GM12878 (cell line): ENCODE measurements at regions not wholly inside any gene's neighbourhood (a gene's known extent, or its start where the extent isn't known, plus 50 kb on each side); places are given as distances from the start of the nearest gene placed in this dataset.

ENCODE experiments used
- CEBPB ChIP-seq, 2 experiments: fragments of 150-350 bp in 1 of 2; IDR thresholded peaks; 2 replicates each; pipeline ENCODE4 v1.6.1; 2012 to 2014; ENCODE audit warnings: low read depth in 2 of 2, low read length in 2 of 2, borderline replicate concordance in 1 of 2, inconsistent platforms in 1 of 2
- DPF2 ChIP-seq: fragments of 450-650 bp; IDR thresholded peaks from 2 replicates; pipeline ENCODE4 v1.6.1; 2017; ENCODE audit warnings: mild to moderate bottlenecking
- ETV6 ChIP-seq, 2 experiments: fragments of 450-650 bp in 1 of 2; IDR thresholded peaks in 1 of 2; conservative IDR thresholded peaks in 1 of 2; 2 replicates each; pipeline ENCODE4 v1.6.1; 2014; ENCODE audit warnings: antibody characterized with exemption in 1 of 2, borderline replicate concordance in 1 of 2, low read depth in 1 of 2, mild to moderate bottlenecking in 1 of 2, moderate library complexity in 1 of 2
- FOS ChIP-seq: IDR thresholded peaks from 3 replicates; pipeline ENCODE4 v1.6.1; 2011; ENCODE audit warnings: borderline replicate concordance; ENCODE audit not compliant: insufficient read length; ENCODE audit errors: extremely low read depth
- FOXM1 ChIP-seq: IDR thresholded peaks from 2 replicates; pipeline ENCODE4 v1.6.1; 2012; ENCODE audit warnings: low read depth, mild to moderate bottlenecking, inconsistent platforms, low read length, moderate library complexity
- IKZF1 ChIP-seq: fragments of 450-650 bp; conservative IDR thresholded peaks from 2 replicates; pipeline ENCODE4 v1.6.1; 2017; ENCODE audit warnings: antibody characterized with exemption, mild to moderate bottlenecking
- NBN ChIP-seq: fragments of 450-650 bp; IDR thresholded peaks from 2 replicates; pipeline ENCODE4 v1.6.1; 2016
- RAD21 ChIP-seq: IDR thresholded peaks from 2 replicates; pipeline ENCODE4 v1.6.1; 2011; ENCODE audit warnings: mild to moderate bottlenecking, low read depth, low read length, moderate library complexity; ENCODE audit not compliant: insufficient read depth
- TCF3 ChIP-seq: IDR thresholded peaks from 2 replicates; pipeline ENCODE4 v1.6.1; 2012; ENCODE audit warnings: low read depth, mild to moderate bottlenecking, low read length, borderline replicate concordance; ENCODE audit not compliant: insufficient read depth
- ZSCAN29 ChIP-seq: fragments of 450-650 bp; IDR thresholded peaks from 2 replicates; pipeline ENCODE4 v1.6.1; 2017; ENCODE audit warnings: mild to moderate bottlenecking, moderate library complexity
- TF ChIP-seq, protein P1 (sequence below): fragments of 450-650 bp; IDR thresholded peaks from 2 replicates; pipeline ENCODE4 v1.6.1; 2016; ENCODE audit warnings: mild to moderate bottlenecking, moderate library complexity, borderline replicate concordance
- TF ChIP-seq, protein P2 (sequence below): IDR thresholded peaks from 2 replicates; pipeline ENCODE4 v1.6.1; 2012; ENCODE audit warnings: low read depth, low read length, improper control_type of control experiment
- TF ChIP-seq, protein P3 (sequence below): IDR thresholded peaks from 2 replicates; pipeline ENCODE4 v1.6.1; 2011; ENCODE audit warnings: low read depth, low read length, improper control_type of control experiment, borderline replicate concordance
- TF ChIP-seq, protein P4 (sequence below): fragments of 450-650 bp; IDR thresholded peaks from 2 replicates; pipeline ENCODE4 v1.6.1; 2017; ENCODE audit warnings: antibody characterized with exemption, mild to moderate bottlenecking, moderate library complexity
- TF ChIP-seq, protein P5 (sequence below): fragments of 450-650 bp; IDR thresholded peaks from 2 replicates; pipeline ENCODE4 v1.6.1; 2017; ENCODE audit warnings: low read depth, mild to moderate bottlenecking, moderate library complexity
- TF ChIP-seq, protein P6 (sequence below): fragments of 450-650 bp; IDR thresholded peaks from 2 replicates; pipeline ENCODE4 v1.6.1; 2014; ENCODE audit warnings: mild to moderate bottlenecking

DNA sequence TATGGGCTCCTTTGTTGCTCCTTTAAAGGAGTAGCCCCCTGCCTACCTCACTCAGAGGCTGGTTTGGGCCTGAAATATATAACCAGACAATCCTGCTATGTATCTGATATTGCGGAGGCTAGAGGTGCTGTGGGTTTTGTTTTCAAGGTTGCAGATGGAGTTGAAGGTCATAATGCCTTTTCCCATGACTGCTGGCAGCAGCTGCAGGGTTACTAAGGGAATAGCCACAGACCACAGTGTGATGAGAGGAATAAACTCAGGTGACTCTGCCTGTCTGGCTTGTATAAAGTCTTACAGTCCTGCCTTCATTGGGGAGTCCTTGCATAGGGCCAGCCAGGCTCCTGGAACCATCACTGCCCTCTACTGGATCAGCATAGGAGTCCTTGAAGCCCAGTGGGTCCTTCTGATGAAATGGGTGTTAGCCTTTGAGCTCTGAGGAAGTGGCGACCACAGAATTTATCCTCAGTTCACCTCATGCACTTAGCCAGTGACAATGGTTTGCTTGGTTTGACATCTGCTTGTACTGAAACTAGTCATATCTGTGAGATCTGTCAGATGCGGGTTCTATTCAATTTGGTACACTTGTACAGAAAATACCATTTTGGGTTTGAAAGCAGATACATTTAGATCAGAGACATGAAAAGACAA lies 174.4 kb upstream of the HMCN1 start (continued):
- TF ChIP-seq, protein P1, sequence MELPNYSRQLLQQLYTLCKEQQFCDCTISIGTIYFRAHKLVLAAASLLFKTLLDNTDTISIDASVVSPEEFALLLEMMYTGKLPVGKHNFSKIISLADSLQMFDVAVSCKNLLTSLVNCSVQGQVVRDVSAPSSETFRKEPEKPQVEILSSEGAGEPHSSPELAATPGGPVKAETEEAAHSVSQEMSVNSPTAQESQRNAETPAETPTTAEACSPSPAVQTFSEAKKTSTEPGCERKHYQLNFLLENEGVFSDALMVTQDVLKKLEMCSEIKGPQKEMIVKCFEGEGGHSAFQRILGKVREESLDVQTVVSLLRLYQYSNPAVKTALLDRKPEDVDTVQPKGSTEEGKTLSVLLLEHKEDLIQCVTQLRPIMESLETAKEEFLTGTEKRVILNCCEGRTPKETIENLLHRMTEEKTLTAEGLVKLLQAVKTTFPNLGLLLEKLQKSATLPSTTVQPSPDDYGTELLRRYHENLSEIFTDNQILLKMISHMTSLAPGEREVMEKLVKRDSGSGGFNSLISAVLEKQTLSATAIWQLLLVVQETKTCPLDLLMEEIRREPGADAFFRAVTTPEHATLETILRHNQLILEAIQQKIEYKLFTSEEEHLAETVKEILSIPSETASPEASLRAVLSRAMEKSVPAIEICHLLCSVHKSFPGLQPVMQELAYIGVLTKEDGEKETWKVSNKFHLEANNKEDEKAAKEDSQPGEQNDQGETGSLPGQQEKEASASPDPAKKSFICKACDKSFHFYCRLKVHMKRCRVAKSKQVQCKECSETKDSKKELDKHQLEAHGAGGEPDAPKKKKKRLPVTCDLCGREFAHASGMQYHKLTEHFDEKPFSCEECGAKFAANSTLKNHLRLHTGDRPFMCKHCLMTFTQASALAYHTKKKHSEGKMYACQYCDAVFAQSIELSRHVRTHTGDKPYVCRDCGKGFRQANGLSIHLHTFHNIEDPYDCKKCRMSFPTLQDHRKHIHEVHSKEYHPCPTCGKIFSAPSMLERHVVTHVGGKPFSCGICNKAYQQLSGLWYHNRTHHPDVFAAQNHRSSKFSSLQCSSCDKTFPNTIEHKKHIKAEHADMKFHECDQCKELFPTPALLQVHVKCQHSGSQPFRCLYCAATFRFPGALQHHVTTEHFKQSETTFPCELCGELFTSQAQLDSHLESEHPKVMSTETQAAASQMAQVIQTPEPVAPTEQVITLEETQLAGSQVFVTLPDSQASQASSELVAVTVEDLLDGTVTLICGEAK: no peak
- TF ChIP-seq DPF2 (no peak; the same call in 1 of the 2 replicates), ZSCAN29 (no peak), NBN (no peak; the same call in 1 of the 2 replicates), CEBPB (IDR thresholded peaks at IDR 0.05; ENCODE audit: borderline replicate concordance in 1 of 2, low read depth in 2 of 2, low read length in 2 of 2) (no peak), IKZF1 (peak; percentile 43; the same call in 1 of the 2 replicates), TCF3 (no peak), RAD21 (peak; percentile 59), FOXM1 (peak; percentile 38; the same call in 1 of the 2 replicates), FOS (no peak), ETV6 (conservative IDR thresholded peaks at IDR 0.05 in 1 of 2, IDR thresholded peaks at IDR 0.05 in 1 of 2; ENCODE audit: borderline replicate concordance in 1 of 2, low read depth in 1 of 2) (peak in 1 of 2 experiments; percentile 41; a peak in 1 of 4 replicates)
- TF ChIP-seq, protein P2, sequence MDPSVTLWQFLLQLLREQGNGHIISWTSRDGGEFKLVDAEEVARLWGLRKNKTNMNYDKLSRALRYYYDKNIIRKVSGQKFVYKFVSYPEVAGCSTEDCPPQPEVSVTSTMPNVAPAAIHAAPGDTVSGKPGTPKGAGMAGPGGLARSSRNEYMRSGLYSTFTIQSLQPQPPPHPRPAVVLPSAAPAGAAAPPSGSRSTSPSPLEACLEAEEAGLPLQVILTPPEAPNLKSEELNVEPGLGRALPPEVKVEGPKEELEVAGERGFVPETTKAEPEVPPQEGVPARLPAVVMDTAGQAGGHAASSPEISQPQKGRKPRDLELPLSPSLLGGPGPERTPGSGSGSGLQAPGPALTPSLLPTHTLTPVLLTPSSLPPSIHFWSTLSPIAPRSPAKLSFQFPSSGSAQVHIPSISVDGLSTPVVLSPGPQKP: no peak
- TF ChIP-seq, protein P3, sequence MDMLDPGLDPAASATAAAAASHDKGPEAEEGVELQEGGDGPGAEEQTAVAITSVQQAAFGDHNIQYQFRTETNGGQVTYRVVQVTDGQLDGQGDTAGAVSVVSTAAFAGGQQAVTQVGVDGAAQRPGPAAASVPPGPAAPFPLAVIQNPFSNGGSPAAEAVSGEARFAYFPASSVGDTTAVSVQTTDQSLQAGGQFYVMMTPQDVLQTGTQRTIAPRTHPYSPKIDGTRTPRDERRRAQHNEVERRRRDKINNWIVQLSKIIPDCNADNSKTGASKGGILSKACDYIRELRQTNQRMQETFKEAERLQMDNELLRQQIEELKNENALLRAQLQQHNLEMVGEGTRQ: no peak
- TF ChIP-seq, protein P4, sequence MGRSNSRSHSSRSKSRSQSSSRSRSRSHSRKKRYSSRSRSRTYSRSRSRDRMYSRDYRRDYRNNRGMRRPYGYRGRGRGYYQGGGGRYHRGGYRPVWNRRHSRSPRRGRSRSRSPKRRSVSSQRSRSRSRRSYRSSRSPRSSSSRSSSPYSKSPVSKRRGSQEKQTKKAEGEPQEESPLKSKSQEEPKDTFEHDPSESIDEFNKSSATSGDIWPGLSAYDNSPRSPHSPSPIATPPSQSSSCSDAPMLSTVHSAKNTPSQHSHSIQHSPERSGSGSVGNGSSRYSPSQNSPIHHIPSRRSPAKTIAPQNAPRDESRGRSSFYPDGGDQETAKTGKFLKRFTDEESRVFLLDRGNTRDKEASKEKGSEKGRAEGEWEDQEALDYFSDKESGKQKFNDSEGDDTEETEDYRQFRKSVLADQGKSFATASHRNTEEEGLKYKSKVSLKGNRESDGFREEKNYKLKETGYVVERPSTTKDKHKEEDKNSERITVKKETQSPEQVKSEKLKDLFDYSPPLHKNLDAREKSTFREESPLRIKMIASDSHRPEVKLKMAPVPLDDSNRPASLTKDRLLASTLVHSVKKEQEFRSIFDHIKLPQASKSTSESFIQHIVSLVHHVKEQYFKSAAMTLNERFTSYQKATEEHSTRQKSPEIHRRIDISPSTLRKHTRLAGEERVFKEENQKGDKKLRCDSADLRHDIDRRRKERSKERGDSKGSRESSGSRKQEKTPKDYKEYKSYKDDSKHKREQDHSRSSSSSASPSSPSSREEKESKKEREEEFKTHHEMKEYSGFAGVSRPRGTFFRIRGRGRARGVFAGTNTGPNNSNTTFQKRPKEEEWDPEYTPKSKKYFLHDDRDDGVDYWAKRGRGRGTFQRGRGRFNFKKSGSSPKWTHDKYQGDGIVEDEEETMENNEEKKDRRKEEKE: no peak
- TF ChIP-seq, protein P5, sequence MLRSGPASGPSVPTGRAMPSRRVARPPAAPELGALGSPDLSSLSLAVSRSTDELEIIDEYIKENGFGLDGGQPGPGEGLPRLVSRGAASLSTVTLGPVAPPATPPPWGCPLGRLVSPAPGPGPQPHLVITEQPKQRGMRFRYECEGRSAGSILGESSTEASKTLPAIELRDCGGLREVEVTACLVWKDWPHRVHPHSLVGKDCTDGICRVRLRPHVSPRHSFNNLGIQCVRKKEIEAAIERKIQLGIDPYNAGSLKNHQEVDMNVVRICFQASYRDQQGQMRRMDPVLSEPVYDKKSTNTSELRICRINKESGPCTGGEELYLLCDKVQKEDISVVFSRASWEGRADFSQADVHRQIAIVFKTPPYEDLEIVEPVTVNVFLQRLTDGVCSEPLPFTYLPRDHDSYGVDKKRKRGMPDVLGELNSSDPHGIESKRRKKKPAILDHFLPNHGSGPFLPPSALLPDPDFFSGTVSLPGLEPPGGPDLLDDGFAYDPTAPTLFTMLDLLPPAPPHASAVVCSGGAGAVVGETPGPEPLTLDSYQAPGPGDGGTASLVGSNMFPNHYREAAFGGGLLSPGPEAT: no peak
- TF ChIP-seq, protein P6, sequence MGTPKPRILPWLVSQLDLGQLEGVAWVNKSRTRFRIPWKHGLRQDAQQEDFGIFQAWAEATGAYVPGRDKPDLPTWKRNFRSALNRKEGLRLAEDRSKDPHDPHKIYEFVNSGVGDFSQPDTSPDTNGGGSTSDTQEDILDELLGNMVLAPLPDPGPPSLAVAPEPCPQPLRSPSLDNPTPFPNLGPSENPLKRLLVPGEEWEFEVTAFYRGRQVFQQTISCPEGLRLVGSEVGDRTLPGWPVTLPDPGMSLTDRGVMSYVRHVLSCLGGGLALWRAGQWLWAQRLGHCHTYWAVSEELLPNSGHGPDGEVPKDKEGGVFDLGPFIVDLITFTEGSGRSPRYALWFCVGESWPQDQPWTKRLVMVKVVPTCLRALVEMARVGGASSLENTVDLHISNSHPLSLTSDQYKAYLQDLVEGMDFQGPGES: no peak
